Mammary epithelial cell (primary cell): ENCODE measurements at regions not wholly inside any gene's neighbourhood (a gene's known extent, or its start where the extent isn't known, plus 50 kb on each side); places are given as distances from the start of the nearest gene placed in this dataset.

Experiments
- EZH2 ChIP-seq: IDR thresholded peaks from 2 replicates; pipeline ENCODE4 v1.6.1; 2012; ENCODE audit warnings: low read length, inconsistent platforms, borderline replicate concordance
- TF ChIP-seq, protein P1 (sequence below), 2 donors: IDR thresholded peaks in 1 of 2; conservative IDR thresholded peaks in 1 of 2; 2 replicates each; pipeline ENCODE4 v1.5.1; 2011 to 2012; ENCODE audit warnings: inconsistent platforms in 2 of 2, low read length in 2 of 2, mild to moderate bottlenecking in 2 of 2, control low read depth in 1 of 2, low read depth in 1 of 2; ENCODE audit not compliant: insufficient read depth in 1 of 2; ENCODE audit errors: extremely low read depth in 1 of 2

GRCh38 chr14:88085736-88086135, 80.8 kb downstream of the GPR65 start:
- TF ChIP-seq, protein P1, sequence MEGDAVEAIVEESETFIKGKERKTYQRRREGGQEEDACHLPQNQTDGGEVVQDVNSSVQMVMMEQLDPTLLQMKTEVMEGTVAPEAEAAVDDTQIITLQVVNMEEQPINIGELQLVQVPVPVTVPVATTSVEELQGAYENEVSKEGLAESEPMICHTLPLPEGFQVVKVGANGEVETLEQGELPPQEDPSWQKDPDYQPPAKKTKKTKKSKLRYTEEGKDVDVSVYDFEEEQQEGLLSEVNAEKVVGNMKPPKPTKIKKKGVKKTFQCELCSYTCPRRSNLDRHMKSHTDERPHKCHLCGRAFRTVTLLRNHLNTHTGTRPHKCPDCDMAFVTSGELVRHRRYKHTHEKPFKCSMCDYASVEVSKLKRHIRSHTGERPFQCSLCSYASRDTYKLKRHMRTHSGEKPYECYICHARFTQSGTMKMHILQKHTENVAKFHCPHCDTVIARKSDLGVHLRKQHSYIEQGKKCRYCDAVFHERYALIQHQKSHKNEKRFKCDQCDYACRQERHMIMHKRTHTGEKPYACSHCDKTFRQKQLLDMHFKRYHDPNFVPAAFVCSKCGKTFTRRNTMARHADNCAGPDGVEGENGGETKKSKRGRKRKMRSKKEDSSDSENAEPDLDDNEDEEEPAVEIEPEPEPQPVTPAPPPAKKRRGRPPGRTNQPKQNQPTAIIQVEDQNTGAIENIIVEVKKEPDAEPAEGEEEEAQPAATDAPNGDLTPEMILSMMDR (conservative IDR thresholded peaks at IDR 0.05 in 1 of 2, IDR thresholded peaks at IDR 0.05 in 1 of 2; ENCODE audit: extremely low read depth in 1 of 2, insufficient read depth in 1 of 2, low read depth in 1 of 2, low read length in 2 of 2): no peak
- no peak for TF ChIP-seq EZH2
